BLaER1 (cell line): ENCODE measurements at regions not wholly inside any gene's neighbourhood (a gene's known extent, or its start where the extent isn't known, plus 50 kb on each side); places are given as distances from the start of the nearest gene placed in this dataset.

ENCODE experiments used
- H3K27ac ChIP-seq: shearing (Covaris generic); formaldehyde crosslinking; 2 replicates; pipeline ENCODE4 v1.8.1; 2022
- H3K27me3 ChIP-seq: shearing (Covaris generic); formaldehyde crosslinking; 2 replicates; pipeline ENCODE4 v1.8.1; 2022
- H3K36me3 ChIP-seq: shearing (Covaris generic); formaldehyde crosslinking; 2 replicates; pipeline ENCODE4 v1.8.1; 2022
- H3K4me1 ChIP-seq: shearing (Covaris generic); formaldehyde crosslinking; 2 replicates; pipeline ENCODE4 v1.8.1; 2022
- H3K4me2 ChIP-seq: shearing (Covaris generic); formaldehyde crosslinking; 2 replicates; pipeline ENCODE4 v1.8.1; 2022
- H3K4me3 ChIP-seq: shearing (Covaris generic); formaldehyde crosslinking; 2 replicates; pipeline ENCODE4 v1.8.1; 2022
- H3K9ac ChIP-seq: shearing (Covaris generic); formaldehyde crosslinking; 2 replicates; pipeline ENCODE4 v1.8.1; 2022
- H3K9me3 ChIP-seq: shearing (Covaris generic); formaldehyde crosslinking; 2 replicates; pipeline ENCODE4 v1.8.1; 2022
- H4K20me1 ChIP-seq: shearing (Covaris generic); formaldehyde crosslinking; 2 replicates; pipeline ENCODE4 v1.8.1; 2022
- Cebpa-rat ChIP-seq: shearing (Covaris generic); IDR thresholded peaks from 2 replicates; pipeline ENCODE4 v1.8.1; 2022

GRCh38 chr3:162641317-162641716 lies 1144.7 kb downstream of the OTOL1 start:
- Histone ChIP-seq H3K9me3 (peaks cover 22% of the 10 kb centered on the region), H3K9ac (no peak overlapping the region), H3K27me3 (no peaks in the 10 kb centered on the region), H3K4me2 (peak overlapping the region; percentile 75), H3K36me3 (no peaks in the 10 kb centered on the region), H3K4me3 (no peak overlapping the region), H4K20me1 (no peaks in the 10 kb centered on the region), H3K27ac (peak overlapping the region; percentile 62; the same call in 1 of the 2 replicates), H3K4me1 (peaks cover 17% of the 10 kb centered on the region)
- no peak for TF ChIP-seq Cebpa-rat

GRCh38 chr3:162641907-162642306 lies 1145.3 kb downstream of the OTOL1 start:
- TF ChIP-seq Cebpa-rat: no peak

DNA sequence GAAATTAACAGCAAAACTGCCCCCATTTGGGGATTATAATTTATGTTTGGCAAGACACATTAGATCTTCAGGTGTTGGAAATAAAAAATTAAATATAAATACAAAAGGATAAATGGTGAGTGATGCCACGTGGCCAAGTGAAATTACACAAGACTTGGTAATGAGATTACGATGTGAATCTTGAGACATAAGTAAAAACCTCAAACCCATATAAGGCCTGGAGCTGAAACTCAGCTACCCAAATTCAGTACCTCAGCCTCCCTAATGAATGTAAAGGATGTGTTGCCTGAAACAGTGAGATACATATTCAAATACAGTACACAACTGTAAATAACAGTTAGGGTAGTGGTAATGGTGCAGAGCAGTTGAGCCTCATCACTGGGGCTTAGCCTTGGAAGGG lies 1146.6 kb downstream of the OTOL1 start:
- H4K20me1 ChIP-seq: no peaks in the 10 kb centered on the region
- no peaks in the 10 kb centered on the region for H3K27me3 ChIP-seq
- H3K9ac ChIP-seq: no peak overlapping the region
- no peak overlapping the region for H3K27ac ChIP-seq
- H3K4me3 ChIP-seq: no peak overlapping the region
- no peak overlapping the region for H3K4me2 ChIP-seq
- H3K9me3 ChIP-seq: peaks cover 32% of the 10 kb centered on the region
- peaks cover 17% of the 10 kb centered on the region for H3K4me1 ChIP-seq
- H3K36me3 ChIP-seq: no peaks in the 10 kb centered on the region
- TF ChIP-seq Cebpa-rat: no peak

More at GRCh38 chr3:162641907-162642306, 1145.3 kb downstream of the OTOL1 start:
- Histone ChIP-seq H3K27ac (no peak overlapping the region), H3K36me3 (no peaks in the 10 kb centered on the region), H3K27me3 (no peaks in the 10 kb centered on the region), H3K4me2 (peak overlapping the region; percentile 75), H3K9ac (no peak overlapping the region), H3K4me3 (no peak overlapping the region), H3K4me1 (peaks cover 17% of the 10 kb centered on the region), H4K20me1 (no peaks in the 10 kb centered on the region), H3K9me3 (peaks cover 28% of the 10 kb centered on the region)

DNA sequence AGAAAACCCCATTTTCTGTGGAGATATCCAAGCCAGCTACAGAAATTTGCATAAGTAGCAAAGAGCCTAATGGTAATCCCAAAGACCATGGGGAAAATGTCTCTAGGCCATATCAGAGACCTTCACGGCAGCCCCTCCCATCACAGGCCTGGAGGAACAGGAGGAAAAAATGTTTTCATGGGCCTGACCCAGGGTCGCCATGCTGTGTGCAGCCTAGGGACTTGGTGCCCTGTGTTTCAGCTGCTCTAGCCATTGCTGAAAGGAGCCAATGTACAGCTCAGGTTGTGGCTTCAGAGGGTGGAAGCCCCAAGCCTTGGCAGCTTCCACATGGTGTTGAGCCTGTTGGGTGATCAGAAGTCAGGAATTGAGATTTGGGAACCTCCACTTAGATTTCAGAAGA lies 1150.7 kb downstream of the OTOL1 start:
- Histone ChIP-seq H3K27ac (no peak overlapping the region), H3K4me2 (no peak overlapping the region), H3K9ac (no peak overlapping the region), H3K36me3 (no peaks in the 10 kb centered on the region), H3K4me3 (no peak overlapping the region), H3K27me3 (no peaks in the 10 kb centered on the region), H3K4me1 (no peaks in the 10 kb centered on the region), H4K20me1 (no peaks in the 10 kb centered on the region), H3K9me3 (peaks cover 23% of the 10 kb centered on the region)
- no peak for TF ChIP-seq Cebpa-rat

- H4K20me1 ChIP-seq: no peaks in the 10 kb centered on the region
Measured at GRCh38 chr3:162658003-162658402, 1161.4 kb downstream of the OTOL1 start.

DNA sequence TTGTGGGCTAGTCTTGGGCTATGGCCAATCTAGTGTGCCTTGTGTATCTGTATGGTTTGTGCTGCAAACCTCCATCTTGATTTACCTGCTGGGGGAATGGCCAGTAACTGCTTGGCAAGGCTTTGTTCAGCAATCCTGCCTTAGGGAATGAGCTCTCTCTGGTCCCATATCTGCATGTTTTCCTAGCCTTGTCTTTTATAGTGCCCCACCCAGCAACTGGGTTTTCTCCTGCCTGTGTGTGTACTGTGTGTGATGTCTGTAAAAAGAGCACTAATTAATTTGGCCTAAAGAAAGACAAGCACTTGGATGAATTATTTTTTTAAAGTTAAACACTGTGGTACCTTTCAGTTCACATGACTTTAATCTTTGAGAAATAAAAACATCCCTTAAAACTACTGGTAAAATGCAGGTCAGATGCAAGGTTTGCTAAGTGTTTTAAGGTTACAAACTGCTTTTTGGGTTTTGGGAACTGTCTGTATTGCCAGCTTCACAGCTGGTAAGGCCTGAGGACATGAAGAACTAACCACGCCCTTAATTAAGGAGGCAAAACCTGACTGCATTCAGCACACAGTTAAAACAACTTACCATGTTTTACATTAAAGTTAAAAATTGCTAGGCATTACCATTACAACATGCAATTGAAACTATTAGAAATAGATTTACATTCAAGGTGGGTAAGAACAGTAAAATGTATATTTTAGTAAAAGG lies 1169.2 kb downstream of the OTOL1 start:
- no peak overlapping the region for H3K27ac ChIP-seq
- H4K20me1 ChIP-seq: no peaks in the 10 kb centered on the region
- no peaks in the 10 kb centered on the region for H3K36me3 ChIP-seq
- no peaks in the 10 kb centered on the region for H3K9me3 ChIP-seq
- TF ChIP-seq Cebpa-rat: no peak
- 0 out of 2 replicates have a peak, but pooled peaks cover 4% of the 10 kb centered on the region for H3K4me1 ChIP-seq
- H3K9ac ChIP-seq: no peak overlapping the region
- no peaks in the 10 kb centered on the region for H3K27me3 ChIP-seq
- no peak overlapping the region for H3K4me2 ChIP-seq
- H3K4me3 ChIP-seq: no peak overlapping the region

More at GRCh38 chr3:162658003-162658402, 1161.4 kb downstream of the OTOL1 start:
- Histone ChIP-seq H3K4me2 (no peak overlapping the region), H3K36me3 (no peaks in the 10 kb centered on the region), H3K27me3 (no peaks in the 10 kb centered on the region), H3K4me3 (no peak overlapping the region), H3K9ac (no peak overlapping the region), H3K4me1 (no peaks in the 10 kb centered on the region), H3K9me3 (peaks cover 10% of the 10 kb centered on the region), H3K27ac (no peak overlapping the region)
- TF ChIP-seq Cebpa-rat: no peak

DNA sequence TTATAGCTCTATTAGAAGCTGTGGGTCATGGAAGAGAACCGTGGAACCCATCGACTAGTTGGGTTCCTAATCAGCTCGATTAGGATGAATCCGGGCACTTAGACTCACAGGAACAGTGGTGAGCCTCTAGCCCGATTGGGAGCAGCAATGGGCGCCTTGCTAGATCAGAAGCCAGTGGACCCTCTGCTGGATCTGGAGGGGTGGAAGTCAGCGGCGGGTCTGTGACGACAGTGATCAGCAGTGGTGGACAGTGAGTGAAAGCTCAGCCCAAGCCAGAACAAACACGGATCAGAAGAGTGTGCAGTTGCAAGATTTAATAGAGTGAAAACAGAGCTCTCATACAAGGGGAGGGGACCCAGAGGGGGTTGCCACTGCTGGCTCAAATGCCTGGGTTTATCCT lies 1170.2 kb downstream of the OTOL1 start:
- H3K27me3 ChIP-seq: no peaks in the 10 kb centered on the region
- H3K4me2 ChIP-seq: no peak overlapping the region
- H3K9me3 ChIP-seq: no peaks in the 10 kb centered on the region
- H3K9ac ChIP-seq: no peak overlapping the region
- no peak overlapping the region for H3K4me3 ChIP-seq
- no peak overlapping the region for H3K27ac ChIP-seq
- no peak for TF ChIP-seq Cebpa-rat
- H3K4me1 ChIP-seq: 0 out of 2 replicates have a peak, but pooled peaks cover 4% of the 10 kb centered on the region
- H4K20me1 ChIP-seq: no peaks in the 10 kb centered on the region
- no peaks in the 10 kb centered on the region for H3K36me3 ChIP-seq

DNA sequence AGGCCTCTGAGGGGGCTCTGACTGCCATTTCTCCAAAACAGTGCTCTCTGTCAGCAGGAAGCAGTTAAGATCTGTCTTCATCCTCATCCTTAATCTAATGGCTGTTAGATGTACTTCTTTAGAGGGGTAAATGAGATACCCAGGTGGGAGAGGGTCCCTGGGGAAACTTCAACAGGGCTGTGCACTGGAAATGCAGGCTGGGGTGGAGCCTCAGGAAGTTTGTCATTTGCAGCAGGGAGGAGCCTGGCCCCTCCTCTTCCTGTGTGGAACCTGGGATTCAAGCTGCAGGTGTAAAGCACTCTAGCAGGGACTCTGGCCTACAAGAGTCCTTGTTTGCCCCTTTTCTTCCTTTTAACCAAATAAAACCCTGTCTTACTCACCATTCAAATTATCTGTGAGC lies 1173.6 kb downstream of the OTOL1 start:
- Histone ChIP-seq H3K9me3 (no peaks in the 10 kb centered on the region), H3K4me2 (no peak overlapping the region), H3K27me3 (no peaks in the 10 kb centered on the region), H3K27ac (no peak overlapping the region), H3K4me1 (0 out of 2 replicates have a peak, but pooled peaks cover 4% of the 10 kb centered on the region), H3K4me3 (no peak overlapping the region), H4K20me1 (no peaks in the 10 kb centered on the region), H3K9ac (no peak overlapping the region), H3K36me3 (no peaks in the 10 kb centered on the region)
- TF ChIP-seq Cebpa-rat: no peak

DNA sequence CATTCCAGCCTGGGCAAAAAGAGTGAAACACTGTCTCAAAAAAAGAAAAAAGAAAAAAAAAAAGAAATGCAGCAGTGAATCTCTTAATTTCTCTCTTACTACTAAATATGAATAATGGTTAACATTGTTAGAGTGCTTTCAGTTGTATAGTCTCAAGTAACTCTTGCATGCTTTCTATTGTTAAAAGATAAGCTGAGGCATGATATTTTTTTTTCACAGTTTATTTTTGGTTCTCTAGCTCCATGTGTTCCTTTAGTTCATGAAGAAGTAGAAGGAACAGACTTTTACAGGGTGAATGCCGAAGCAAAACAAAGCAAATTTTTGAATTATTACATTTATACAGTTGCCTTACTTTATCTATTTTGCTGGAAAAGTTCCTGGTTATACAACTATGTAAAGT lies 1180.9 kb downstream of the OTOL1 start:
- Histone ChIP-seq H3K9me3 (no peaks in the 10 kb centered on the region), H3K4me2 (no peak overlapping the region), H4K20me1 (no peaks in the 10 kb centered on the region), H3K27ac (no peak overlapping the region), H3K4me3 (no peak overlapping the region), H3K9ac (no peak overlapping the region), H3K4me1 (no peaks in the 10 kb centered on the region), H3K36me3 (no peaks in the 10 kb centered on the region), H3K27me3 (no peaks in the 10 kb centered on the region)
- no peak for TF ChIP-seq Cebpa-rat

DNA sequence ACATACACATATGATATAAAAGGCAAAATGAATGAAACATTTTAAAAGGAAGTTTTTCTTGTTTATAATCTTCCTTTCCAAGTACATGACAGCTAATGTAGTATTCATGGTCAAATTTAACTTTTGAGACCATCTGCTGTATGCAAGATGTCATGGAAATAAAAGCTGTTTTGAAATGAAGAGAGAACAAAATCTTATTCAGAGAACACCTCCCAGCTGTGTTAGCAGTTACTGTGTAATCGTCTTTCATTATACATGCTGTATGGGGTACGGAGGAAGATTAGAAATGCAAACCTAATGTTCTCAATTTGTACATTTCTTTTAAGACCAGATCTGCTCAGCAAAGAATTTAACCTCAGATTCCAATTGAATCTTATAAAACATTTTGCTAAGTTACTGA lies 1182.3 kb downstream of the OTOL1 start:
- no peaks in the 10 kb centered on the region for H3K9me3 ChIP-seq
- no peaks in the 10 kb centered on the region for H3K27me3 ChIP-seq
- no peak overlapping the region for H3K4me3 ChIP-seq
- no peak overlapping the region for H3K9ac ChIP-seq
- no peaks in the 10 kb centered on the region for H3K4me1 ChIP-seq
- H4K20me1 ChIP-seq: no peaks in the 10 kb centered on the region
- H3K36me3 ChIP-seq: no peaks in the 10 kb centered on the region
- no peak overlapping the region for H3K27ac ChIP-seq
- H3K4me2 ChIP-seq: no peak overlapping the region
- TF ChIP-seq Cebpa-rat: no peak

DNA sequence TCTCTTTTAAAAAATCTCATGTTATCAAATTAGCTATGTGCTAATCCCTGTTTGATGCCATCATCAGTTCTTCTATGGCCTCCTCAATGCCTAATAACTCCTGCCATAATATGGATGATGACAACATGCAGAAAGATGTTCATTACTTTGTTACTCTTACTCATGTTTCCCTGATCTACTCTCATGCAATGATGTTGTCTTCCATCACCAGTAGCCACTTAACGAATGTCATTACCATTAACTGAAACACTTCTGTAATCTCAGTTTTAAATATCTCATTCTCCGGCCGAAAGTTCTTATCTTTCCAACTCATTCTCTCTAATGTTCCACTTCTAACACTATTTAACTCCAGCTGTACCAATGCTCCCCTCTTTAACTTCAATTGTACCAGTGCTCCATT lies 1187.7 kb downstream of the OTOL1 start:
- no peak for TF ChIP-seq Cebpa-rat
- Histone ChIP-seq H3K27me3 (no peaks in the 10 kb centered on the region), H3K4me1 (no peaks in the 10 kb centered on the region), H3K9me3 (no peaks in the 10 kb centered on the region), H3K9ac (no peak overlapping the region), H3K4me2 (no peak overlapping the region), H3K4me3 (no peak overlapping the region), H3K36me3 (no peaks in the 10 kb centered on the region), H3K27ac (no peak overlapping the region), H4K20me1 (no peaks in the 10 kb centered on the region)
